ENCODE measurements at regions not wholly inside any gene's neighbourhood (a gene's known extent, or its start where the extent isn't known, plus 50 kb on each side); places are given as distances from the start of the nearest gene placed in this dataset.
A peak's percentile ranks its signal among the peaks of the same experiment; 100 is the strongest.

GRCh38 chr3:66592927-66593625 lies 92.3 kb upstream of the LRIG1 start:
- DNase-seq = no peak

DNA sequence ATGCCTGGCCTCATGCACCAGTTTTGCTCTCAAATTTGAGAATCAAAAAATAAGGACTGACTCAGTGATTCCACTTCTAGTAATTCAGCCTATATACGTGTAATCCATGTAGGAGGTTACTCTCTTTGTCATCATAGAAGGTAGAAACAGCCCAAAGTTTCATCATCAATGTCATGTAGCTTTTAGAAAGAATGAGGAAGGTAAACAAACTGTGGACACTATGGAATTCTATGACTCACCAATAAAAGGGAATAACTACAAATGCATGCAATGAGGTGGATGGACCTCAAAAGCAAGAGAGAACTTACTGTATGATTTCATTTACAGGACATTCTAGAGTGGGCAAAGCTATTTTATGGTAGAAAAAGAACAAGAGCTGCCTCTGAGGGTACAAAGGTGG lies 93.2 kb upstream of the LRIG1 start:
- no peak for DNase-seq

DNA sequence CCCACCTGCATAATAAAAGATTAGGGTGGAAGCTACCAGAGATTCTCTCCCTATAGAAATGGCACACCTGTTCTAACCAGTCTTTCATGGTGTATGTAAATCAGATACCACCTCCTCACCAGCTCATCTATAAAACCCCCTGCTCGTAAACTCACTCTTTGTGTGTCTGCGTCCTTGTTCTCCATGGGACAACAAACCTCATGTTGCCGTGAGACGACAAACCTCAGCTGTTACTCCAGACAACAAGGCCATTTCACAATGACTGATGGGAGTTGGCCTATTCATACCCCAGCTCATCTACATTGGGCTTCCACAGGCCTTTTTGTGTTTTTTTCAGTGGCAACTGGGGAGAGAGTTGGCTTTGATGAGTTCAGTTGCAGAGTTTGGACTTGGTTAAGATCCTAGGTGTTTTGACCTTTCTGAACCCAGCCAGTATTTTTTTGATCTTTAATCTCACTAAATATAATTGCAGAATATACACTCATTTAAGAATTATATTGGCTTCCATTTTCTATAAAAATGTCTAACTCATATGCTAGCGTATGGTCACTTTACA lies 96.6 kb upstream of the LRIG1 start:
- DNase-seq = no peak

GRCh38 chr3:66598168-66598567 lies 97.3 kb upstream of the LRIG1 start:
- DNase-seq = no peak

GRCh38 chr3:66602237-66602636 lies 101.4 kb upstream of the LRIG1 start:
- no peak for DNase-seq

DNA sequence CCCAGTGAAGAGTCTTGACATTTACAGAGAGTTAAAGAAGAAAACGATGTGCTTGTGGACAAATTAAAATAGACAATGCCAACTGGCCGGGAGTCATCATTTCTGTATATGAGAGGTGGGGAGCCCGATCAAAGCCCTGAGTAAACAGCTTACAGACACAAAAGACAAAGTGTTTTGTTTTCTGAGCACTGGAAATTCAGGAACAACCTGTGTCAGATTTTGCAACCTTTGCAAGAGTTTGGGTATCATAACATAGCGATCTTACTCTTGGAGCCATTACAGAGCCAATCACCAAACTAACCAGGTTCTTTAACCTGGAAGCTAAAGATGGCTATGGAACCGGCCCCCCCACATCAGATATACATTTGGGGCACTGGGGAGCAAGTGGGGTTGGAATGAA lies 101.9 kb upstream of the LRIG1 start:
- DNase-seq = no peak

DNA sequence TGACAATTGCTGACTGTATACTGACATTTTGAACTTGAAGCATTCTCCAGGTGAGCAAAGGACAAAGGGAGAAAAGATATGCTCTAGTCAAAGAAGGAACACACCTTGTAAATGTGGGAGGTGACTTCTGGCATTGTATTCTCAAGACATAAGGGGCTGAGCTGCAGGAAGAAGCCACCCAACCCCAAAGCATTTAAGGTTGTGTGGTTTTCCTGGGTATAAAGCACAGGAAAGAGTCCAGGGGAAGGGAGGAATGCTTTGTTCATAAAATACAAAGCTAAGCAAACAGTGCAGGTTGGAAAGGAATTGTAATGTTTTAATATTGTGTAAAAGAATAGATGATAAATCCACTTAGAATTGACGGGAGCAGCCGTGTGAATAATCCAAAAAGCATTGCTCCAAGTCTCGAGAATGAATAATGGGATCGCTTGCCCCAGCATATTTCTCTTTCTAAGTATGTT lies 102.4 kb upstream of the LRIG1 start:
- peak in 1 of 3 experiments; percentile 4 for DNase-seq

DNA sequence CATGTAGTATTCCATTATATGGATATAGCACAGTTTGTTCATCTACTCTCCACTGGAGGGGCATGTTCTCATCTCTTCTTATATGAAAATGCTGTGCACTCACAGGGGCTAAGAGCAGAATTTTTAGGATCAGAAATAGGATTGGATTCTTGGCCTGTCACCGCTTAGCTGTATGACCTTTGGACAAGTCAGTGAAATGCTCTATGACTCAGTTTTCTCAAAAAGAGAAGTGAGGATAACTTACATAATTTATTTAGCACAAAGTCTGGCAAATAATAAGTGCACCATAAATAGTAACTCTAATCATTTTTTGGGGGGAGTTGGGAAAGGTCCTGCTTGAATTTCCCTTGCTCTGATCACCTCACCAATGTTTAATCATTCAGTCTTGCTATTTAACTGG lies 103.7 kb upstream of the LRIG1 start:
- DNase-seq = no peak

DNA sequence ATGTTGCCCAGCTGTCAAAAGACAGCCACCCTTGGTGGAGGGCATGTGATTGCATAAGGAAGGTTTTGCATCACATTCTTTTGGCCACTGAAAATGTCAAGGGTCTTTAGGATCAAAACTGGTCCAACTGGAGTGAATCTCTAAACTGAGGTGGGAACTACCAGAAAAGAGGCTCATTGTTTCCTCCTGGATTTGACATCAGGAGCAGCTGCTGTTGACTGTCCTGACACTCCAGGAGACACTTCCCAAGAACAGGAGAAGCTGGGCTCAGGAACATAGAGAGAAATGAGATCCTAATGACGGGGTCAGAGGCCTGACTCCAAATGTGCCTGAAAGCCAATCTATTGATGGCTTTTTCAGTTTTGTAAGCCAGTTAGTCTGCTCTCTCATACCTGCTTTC lies 105.3 kb upstream of the LRIG1 start:
- no peak for DNase-seq

DNA sequence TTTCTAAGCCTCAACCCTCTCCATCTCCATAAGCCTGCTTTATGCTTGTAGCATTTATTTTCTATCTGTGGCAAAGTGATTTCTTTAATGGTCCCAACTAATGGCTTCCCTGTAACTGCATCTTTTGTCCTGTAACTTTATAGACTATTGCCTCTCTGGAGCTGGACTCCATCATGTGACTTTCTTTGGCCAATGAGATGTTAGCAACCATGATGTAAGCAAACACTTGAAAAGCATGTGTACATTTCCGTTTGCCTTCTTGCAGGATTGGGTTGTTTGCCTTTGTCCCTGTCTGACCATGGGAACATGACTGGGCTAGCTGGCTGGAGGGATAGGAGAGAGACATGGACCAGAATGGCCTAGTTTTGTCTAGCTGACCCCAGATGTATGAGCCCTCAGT lies 106.0 kb upstream of the LRIG1 start:
- DNase-seq = peak in 1 of 3 experiments; percentile 5

- peak in 2 of 3 experiments; percentile 52 to 90 for DNase-seq
Measured at GRCh38 chr3:66609660-66610561, 109.1 kb upstream of the LRIG1 start.

GRCh38 chr3:66610562-66610909 lies 109.7 kb upstream of the LRIG1 start:
- DNase-seq = no peak

DNA sequence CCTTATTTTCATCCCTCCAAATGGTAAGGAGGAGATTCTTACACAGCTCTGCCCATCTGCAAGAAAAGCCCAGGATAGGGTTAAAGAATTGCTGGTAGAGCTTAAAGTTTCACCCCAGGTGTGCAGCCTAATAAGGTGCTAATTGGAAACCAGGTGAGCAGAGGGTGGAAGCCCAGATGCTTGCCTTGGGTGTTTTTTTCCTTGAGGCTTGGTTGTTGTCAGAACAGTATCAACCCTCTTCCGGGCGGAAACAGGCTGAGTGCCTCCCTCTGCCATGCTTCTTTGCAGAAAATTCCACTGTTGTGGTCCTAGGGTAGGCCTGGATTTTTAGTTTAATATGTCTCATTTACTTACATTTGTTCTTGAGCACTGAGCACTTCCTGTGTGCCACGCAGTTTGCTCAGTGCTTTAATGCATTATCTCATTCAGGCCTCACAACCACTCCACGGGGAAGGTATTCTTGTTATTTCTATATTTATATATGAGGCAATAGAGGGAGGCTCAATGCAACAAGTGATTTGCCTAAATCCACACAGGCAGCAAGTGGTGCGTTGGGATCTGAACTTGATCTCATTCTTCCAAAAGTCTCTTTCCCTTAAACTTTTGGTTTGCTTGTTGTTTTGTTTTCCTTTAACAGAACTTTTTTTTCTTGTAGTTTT lies 115.0 kb upstream of the LRIG1 start:
- DNase-seq = peak in 2 of 3 experiments; percentile 28 to 70

- DNase-seq = no peak
Measured at GRCh38 chr3:66617351-66617750, 116.5 kb upstream of the LRIG1 start.

DNA sequence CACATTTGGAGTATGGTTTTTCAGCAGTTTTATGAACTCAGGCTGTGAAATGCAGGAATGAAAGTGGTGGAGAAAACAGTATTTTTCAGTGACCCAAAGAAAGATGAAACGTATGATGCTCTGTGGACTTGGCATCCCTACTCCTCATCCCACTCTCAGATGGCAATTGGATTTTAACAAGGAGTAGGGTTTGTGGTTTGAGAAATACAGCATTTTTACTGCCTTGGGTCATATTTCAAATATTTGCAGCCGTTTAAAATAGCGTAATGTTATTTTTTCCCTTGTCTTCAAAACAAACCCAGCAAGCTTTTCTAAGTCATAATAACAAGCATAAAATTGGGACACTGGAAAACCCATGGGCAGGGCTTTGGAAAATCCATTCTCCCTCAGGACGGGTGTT lies 117.2 kb upstream of the LRIG1 start:
- DNase-seq = no peak

DNA sequence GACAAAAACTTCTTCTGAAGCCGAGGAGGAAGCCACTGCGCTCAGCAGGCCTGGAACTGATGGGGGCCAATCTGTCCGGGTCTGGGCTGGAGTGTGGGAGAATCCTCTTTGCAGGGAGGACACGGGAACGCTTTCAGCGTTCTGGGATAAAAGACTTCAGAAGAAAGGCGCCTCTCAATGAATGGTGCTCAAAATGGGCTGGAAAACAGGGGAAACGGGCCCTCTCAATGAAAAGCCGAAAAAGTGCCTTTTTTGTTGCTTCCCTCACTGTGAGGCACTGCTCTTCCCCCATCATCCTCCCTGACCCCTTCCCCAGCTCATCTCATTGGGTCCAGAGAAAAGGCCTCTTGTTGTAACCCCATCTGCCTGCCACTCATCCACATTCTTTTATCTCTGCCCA lies 119.5 kb upstream of the LRIG1 start:
- DNase-seq = no peak

DNA sequence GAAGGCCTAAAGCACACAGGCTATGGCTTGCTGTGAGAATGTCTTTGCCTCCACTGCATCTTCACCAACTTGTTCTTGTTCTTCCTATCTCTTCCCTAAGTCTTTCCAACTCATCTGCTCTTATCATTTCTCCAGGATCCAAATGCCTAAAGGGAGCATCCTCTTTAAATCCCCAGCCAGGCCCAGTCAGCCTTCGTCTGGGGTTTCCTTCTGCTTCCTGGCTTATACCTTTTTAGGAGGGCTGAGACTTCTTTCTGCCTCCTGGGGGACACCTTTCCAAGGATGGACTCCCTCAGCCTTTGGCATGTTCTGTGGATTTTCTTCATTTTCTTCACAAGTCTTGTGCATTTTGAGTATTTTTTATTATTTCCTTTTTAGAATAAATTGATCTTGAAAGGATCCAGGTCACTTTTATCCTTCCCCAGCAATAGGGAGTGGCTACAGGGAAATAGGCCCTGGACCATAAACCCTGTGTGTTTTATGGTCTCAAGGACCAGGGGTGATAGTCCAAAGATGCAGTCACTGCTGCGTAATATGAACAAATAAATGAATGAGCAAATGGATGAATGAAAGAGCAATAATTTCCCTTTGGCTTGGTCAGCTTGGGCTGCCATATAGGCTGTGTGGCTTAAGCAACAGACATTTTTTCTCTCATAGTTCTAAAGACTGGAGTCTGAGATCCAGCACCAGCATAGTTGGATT lies 122.1 kb upstream of the LRIG1 start:
- DNase-seq = no peak

DNA sequence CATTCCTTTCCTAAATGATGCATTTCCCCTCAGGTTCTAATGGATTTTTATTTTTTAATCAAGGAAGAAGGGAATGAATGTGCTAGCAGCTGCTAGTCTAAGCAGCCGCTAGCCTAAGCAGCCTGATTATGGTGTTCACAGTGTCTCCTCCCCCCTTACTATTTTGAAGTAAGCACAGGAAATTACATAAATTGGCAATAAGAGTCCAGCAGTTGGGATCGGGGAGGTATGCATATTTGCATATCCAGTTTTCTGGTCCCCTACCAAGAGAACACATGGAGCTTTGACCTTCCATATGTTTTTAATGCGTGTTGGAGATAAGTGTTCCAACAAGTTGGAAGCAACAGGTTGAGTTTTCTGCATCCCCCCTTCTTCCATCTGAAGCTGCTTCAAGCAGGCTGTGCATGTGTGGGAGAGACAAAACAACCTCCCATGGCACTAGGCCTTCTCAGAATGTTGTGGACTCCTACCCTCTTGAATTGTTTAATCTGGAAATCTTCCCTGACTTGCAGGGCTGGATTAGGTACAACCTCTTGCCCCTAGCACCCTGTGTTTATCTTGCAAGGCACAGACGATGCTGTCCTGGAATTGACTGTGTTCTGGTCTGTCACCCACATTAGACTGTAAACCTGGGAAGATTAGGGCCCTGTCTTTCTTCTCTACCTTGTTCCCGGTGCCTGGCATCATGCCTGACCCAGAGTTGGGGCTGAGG lies 124.8 kb upstream of the LRIG1 start:
- no peak for DNase-seq

DNA sequence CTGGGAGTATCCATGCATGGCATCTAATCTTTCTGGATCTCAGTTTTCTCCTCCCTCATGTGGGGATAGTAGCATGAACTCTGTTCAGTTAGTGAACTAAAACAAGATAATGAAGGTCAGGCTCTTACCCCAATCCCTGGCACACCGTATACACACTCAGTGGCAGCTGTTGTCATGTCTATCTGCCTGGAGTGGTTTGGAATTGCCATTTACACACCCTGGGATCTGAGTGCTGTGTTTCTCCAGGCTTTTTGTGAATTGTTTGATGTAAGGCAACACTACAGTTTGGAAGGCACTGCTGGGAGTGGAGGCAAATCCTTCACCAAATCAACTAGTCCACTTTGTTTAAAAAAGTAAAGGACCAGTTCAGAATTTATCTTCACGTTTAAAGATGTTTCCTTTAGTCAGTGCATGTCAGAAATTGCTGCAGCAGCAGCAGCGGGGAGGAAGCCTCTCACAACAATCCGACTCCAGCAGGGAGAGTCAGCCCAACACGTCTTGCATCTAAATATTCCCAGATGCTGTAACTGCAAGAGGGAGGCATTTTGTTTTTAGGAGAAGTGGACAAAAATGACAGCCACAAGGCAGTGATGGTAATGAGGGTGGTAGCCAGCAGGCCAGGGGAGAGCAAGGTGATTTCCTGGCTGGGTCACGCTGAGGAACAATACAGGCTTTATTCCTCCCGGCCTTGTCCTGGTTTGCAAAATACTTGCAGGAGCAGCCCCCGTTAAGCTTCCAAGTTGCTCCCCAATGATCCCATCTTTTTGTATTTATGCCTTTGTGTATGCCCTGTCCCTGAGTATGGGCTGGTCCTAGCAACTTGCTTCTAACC lies 128.5 kb upstream of the LRIG1 start:
- DNase-seq = no peak

GRCh38 chr3:66629982-66630368 lies 129.2 kb upstream of the LRIG1 start:
- DNase-seq = no peak

Data from NCI-H1417 (cell line).